Left ventricle myocardium inferior (tissue), 1 donor: ENCODE measurements at regions not wholly inside any gene's neighbourhood (a gene's known extent, or its start where the extent isn't known, plus 50 kb on each side); places are given as distances from the start of the nearest gene placed in this dataset.

Experiments
- DNase-seq: peaks from one replicate; pipeline ENCODE4 v3.0.0-alpha.2; 2020
- H3K27ac ChIP-seq: fragments of 200-600 bp; replicated peaks from 2 replicates; pipeline ENCODE4 v1.8.0; 2021
- H3K27me3 ChIP-seq: fragments of 200-600 bp; 2 replicates; pipeline ENCODE4 v1.8.0; 2021; ENCODE audit warnings: low read depth
- H3K36me3 ChIP-seq: fragments of 200-600 bp; 2 replicates; pipeline ENCODE4 v1.8.0; 2021
- H3K4me1 ChIP-seq: fragments of 200-600 bp; 2 replicates; pipeline ENCODE4 v1.8.0; 2021
- H3K4me3 ChIP-seq: fragments of 200-600 bp; 2 replicates; pipeline ENCODE4 v1.8.0; 2021; ENCODE audit warnings: mild to moderate bottlenecking, moderate library complexity
- H3K9me3 ChIP-seq: fragments of 200-600 bp; replicated peaks from 2 replicates; pipeline ENCODE4 v1.8.0; 2021
- intact Hi-C: fragments of 100-400 bp; cut with micrococcal nuclease; formaldehyde crosslinking; loops from one replicate; pipeline ENCODE4 v1.11.0; 2022
- TF ChIP-seq, protein P1 (sequence below): fragments of 200-600 bp; IDR thresholded peaks from 2 replicates; pipeline ENCODE4 v1.8.0; 2021; ENCODE audit warnings: antibody characterized with exemption, mild to moderate bottlenecking, borderline replicate concordance
- donor health status: DM: no; HTN: yes; CAD: no; lungs with severe emphysema.

DNA sequence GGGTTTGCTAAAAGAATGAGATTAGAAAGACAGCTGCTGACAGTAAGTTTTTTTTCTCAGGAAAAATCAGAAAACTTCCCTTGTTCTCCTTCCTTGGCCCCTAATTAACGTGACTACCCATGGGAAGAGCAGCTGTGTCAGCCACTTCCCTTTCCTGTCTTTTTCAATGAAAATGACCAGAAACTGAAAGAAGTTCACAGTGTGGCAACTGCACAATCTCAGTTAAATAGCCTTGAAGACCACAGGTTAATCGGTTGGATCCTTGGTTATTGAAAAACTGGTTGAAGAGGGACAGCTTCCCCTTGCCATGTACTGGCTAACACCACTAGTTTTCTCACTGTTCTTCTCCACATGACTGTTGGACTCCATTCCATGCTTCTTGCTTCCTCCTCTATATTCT, 148.8 kb upstream of the AGR3 start:
- TF ChIP-seq, protein P1, sequence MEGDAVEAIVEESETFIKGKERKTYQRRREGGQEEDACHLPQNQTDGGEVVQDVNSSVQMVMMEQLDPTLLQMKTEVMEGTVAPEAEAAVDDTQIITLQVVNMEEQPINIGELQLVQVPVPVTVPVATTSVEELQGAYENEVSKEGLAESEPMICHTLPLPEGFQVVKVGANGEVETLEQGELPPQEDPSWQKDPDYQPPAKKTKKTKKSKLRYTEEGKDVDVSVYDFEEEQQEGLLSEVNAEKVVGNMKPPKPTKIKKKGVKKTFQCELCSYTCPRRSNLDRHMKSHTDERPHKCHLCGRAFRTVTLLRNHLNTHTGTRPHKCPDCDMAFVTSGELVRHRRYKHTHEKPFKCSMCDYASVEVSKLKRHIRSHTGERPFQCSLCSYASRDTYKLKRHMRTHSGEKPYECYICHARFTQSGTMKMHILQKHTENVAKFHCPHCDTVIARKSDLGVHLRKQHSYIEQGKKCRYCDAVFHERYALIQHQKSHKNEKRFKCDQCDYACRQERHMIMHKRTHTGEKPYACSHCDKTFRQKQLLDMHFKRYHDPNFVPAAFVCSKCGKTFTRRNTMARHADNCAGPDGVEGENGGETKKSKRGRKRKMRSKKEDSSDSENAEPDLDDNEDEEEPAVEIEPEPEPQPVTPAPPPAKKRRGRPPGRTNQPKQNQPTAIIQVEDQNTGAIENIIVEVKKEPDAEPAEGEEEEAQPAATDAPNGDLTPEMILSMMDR: no peak
- Histone ChIP-seq H3K4me3 (no peak overlapping the region), H3K36me3 (no peaks in the 10 kb centered on the region), H3K27ac (no peak overlapping the region), H3K9me3 (peaks cover 11% of the 10 kb centered on the region), H3K4me1 (no peaks in the 10 kb centered on the region), H3K27me3 (no peaks in the 10 kb centered on the region)
- intact Hi-C loops: no loop called here
- no peak for DNase-seq

DNA sequence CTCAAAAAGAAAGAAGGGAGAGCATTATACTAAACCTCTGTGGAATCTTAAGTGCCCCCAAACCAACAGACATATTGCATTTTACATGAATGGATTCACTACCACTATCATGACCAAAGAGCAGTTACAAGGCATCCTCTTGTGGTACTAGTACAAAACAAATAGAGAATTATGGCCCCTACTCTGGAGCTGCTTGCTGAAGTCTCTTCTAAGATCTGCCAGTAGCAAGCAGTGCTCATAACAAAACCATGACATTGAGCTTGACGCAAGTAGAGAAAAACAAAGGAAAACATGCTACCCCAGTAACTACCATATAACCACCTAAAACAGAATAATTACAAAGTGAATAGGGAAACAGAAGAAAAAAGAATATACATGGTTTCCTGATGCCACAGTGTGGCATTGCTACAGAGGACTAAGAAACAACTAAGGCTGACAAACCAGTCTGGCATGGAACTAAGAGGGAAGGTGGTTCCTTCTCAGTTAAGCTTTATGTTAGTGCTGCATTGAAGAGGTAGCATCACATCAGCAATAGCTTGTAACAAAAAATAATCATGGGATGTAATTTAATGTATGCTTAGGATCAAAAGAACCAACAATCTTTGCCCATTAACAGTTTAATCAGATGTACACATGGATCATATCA, 150.2 kb upstream of the AGR3 start:
- no peaks in the 10 kb centered on the region for H3K4me1 ChIP-seq
- no peaks in the 10 kb centered on the region for H3K36me3 ChIP-seq
- no peak overlapping the region for H3K4me3 ChIP-seq
- intact Hi-C loops: no loop called here
- peaks cover 11% of the 10 kb centered on the region for H3K9me3 ChIP-seq
- TF ChIP-seq, protein P1: no peak
- no peaks in the 10 kb centered on the region for H3K27me3 ChIP-seq
- DNase-seq: no peak
- H3K27ac ChIP-seq: no peak overlapping the region

DNA sequence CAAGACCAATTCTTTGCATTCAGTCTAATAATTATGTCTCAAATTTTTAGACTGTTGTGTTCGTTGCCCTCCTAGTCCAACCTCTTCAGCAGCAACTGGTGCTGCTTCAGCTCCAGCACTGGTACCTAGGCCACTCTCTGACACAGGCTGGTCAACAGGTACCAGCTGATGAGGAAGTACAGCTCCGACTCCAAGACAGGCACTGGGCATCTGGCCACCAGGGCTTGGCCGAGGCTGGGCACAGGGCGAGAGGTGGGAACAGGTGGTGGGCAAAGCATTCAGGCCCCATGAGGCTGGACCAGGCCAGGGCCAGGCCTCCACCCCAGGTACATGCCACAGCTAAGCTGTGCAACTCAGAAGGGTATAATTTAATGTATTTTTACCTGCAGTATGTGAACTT, 151.5 kb upstream of the AGR3 start:
- Histone ChIP-seq H3K4me3 (no peak overlapping the region), H3K4me1 (no peaks in the 10 kb centered on the region), H3K27me3 (no peaks in the 10 kb centered on the region), H3K27ac (no peak overlapping the region), H3K9me3 (peaks cover 2% of the 10 kb centered on the region), H3K36me3 (no peaks in the 10 kb centered on the region)
- no peak for DNase-seq
- intact Hi-C loops: no loop called here
- TF ChIP-seq, protein P1: no peak

DNA sequence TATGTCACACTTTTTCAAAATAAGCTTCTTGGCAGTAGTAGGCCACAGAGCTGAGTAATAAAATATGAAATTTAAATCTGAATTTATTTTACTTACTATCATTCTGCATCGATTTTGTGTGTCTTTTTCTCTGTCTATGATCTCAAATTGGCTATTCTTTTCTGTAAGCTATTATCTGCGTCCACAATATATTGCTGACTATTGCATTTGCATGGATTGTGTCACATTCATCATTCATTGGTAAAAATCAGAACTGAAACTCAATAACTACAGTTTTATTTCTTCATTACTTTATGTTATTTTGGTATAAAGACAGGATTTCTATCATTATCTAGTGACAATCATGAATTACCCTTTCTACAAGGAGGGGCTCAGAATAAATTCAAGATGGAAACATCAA, 154.8 kb upstream of the AGR3 start:
- Histone ChIP-seq H3K4me1 (peaks cover 14% of the 10 kb centered on the region), H3K36me3 (no peaks in the 10 kb centered on the region), H3K27me3 (no peaks in the 10 kb centered on the region), H3K9me3 (no peaks in the 10 kb centered on the region), H3K4me3 (no peak overlapping the region), H3K27ac (no peak overlapping the region)
- TF ChIP-seq, protein P1: no peak
- DNase-seq: no peak
- intact Hi-C loops: no loop called here

DNA sequence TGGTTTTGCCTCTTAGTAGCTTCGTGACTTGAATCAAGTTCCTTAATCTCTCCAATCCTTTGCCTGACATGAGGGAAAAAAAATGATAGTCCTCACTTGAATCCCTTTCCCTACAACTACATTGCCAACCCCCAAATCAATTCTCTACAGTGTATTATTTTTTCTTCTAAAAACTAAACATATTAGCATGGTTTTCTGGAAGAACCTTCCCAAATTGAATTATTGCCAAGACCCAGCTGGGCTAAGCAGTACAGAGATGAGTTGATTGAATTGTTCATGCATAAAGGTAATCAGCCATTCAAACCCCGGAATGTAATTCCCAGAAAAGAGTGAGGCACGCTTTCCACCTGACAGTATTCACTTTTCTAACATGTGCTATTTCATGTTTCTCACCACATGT, 155.6 kb upstream of the AGR3 start:
- Histone ChIP-seq H3K36me3 (no peaks in the 10 kb centered on the region), H3K4me1 (peaks cover 22% of the 10 kb centered on the region), H3K27ac (no peak overlapping the region), H3K9me3 (no peaks in the 10 kb centered on the region), H3K27me3 (no peaks in the 10 kb centered on the region), H3K4me3 (no peak overlapping the region)
- no peak for DNase-seq
- TF ChIP-seq, protein P1: no peak
- intact Hi-C loops: no loop called here
